ENCODE measurements at regions not wholly inside any gene's neighbourhood (a gene's known extent, or its start where the extent isn't known, plus 50 kb on each side); places are given as distances from the start of the nearest gene placed in this dataset.

GRCh38 chr5:4087110-4087509 is 491.5 kb downstream of the IRX1 start:
- TF ChIP-seq POLR2AphosphoS5 (IDR thresholded peaks at IDR 0.05; ENCODE audit: low read depth, low read length): no peak
- no peak for TF ChIP-seq TAF1 (IDR thresholded peaks at IDR 0.05; ENCODE audit: borderline replicate concordance, insufficient read depth, low read length)
- no peak for TF ChIP-seq SIN3A (IDR thresholded peaks at IDR 0.05; ENCODE audit: borderline replicate concordance, insufficient read depth, low read length)
- no peak for TF ChIP-seq REST (IDR thresholded peaks at IDR 0.05; ENCODE audit: insufficient read depth in 1 of 2, low read depth in 2 of 2, low read length in 2 of 2)
- no peak for TF ChIP-seq FOXP2 (optimal IDR thresholded peaks at IDR 0.05; ENCODE audit: borderline replicate concordance, extremely low read depth, extremely low read length, insufficient read depth)

Measured in PFSK-1 (cell line).